GM23338 (cell line): ENCODE measurements at regions not wholly inside any gene's neighbourhood (a gene's known extent, or its start where the extent isn't known, plus 50 kb on each side); places are given as distances from the start of the nearest gene placed in this dataset.

Source experiments
- ATAC-seq: fragments of 200-7000 bp; cut with Tn5 transposase; 3 replicates; pipeline ENCODE4 v1.9.1; 2020
- DNase-seq: peaks from one replicate; pipeline ENCODE4 v3.0.0-alpha.2; 2015; ENCODE audit warnings: low spot score
- H2AFZ ChIP-seq: fragments of 200-600 bp; sonication (generic); 2 replicates; pipeline ENCODE4 v1.8.0; 2016; ENCODE audit warnings: antibody characterized with exemption, mild to moderate bottlenecking, moderate library complexity
- H3F3A ChIP-seq: fragments of 200-600 bp; sonication (generic); replicated peaks from 2 replicates; pipeline ENCODE4 v1.8.0; 2017; ENCODE audit warnings: antibody characterized with exemption, mixed run types, low read depth
- H3K27ac ChIP-seq: fragments of 200-600 bp; sonication (generic); 2 replicates; pipeline ENCODE4 v1.6.1; 2016; ENCODE audit warnings: low read depth
- H3K27me3 ChIP-seq: fragments of 200-600 bp; sonication (generic); 2 replicates; pipeline ENCODE4 v1.8.0; 2016; ENCODE audit warnings: mild to moderate bottlenecking, mixed run types, moderate library complexity; ENCODE audit not compliant: insufficient read depth
- H3K36me3 ChIP-seq: fragments of 200-600 bp; sonication (generic); 2 replicates; pipeline ENCODE4 v1.8.0; 2016; ENCODE audit warnings: mild to moderate bottlenecking; ENCODE audit not compliant: insufficient read depth
- H3K4me1 ChIP-seq: fragments of 200-600 bp; sonication (generic); 2 replicates; pipeline ENCODE4 v1.8.0; 2016; ENCODE audit warnings: mild to moderate bottlenecking, moderate library complexity; ENCODE audit not compliant: insufficient read depth
- H3K4me2 ChIP-seq: fragments of 200-600 bp; sonication (generic); 2 replicates; pipeline ENCODE4 v1.7.1; 2017; ENCODE audit warnings: mixed run types
- H3K4me3 ChIP-seq: fragments of 200-600 bp; sonication (generic); 2 replicates; pipeline ENCODE4 v1.6.1; 2016; ENCODE audit warnings: mixed run types
- H3K79me2 ChIP-seq: fragments of 200-600 bp; sonication (generic); replicated peaks from 2 replicates; pipeline ENCODE4 v1.8.0; 2017; ENCODE audit warnings: mild to moderate bottlenecking; ENCODE audit not compliant: insufficient read depth
- H3K9me2 ChIP-seq: fragments of 200-600 bp; sonication (generic); 2 replicates; pipeline ENCODE4 v1.8.0; 2017; ENCODE audit not compliant: insufficient read depth
- H4K20me1 ChIP-seq: fragments of 200-600 bp; sonication (generic); replicated peaks from 2 replicates; pipeline ENCODE4 v1.8.0; 2017; ENCODE audit warnings: mild to moderate bottlenecking; ENCODE audit not compliant: insufficient read depth
- H3K27ac Mint-ChIP-seq: 2 replicates; pipeline ENCODE4 v1.8.0; 2020; ENCODE audit warnings: inconsistent platforms, mild to moderate bottlenecking, moderate library complexity, mixed read lengths
- H3K27me3 Mint-ChIP-seq: 3 replicates; pipeline ENCODE4 v1.8.0; 2022; ENCODE audit warnings: low read depth, mild to moderate bottlenecking, moderate library complexity, mixed read lengths, inconsistent platforms; ENCODE audit not compliant: insufficient read depth, poor library complexity
- H3K36me3 Mint-ChIP-seq: 3 replicates; pipeline ENCODE4 v1.8.0; 2021; ENCODE audit warnings: low read depth, mild to moderate bottlenecking, inconsistent platforms, moderate library complexity, mixed read lengths
- H3K4me1 Mint-ChIP-seq: 3 replicates; pipeline ENCODE4 v1.8.0; 2020; ENCODE audit warnings: mild to moderate bottlenecking, inconsistent platforms, mixed read lengths
- H3K4me3 Mint-ChIP-seq: 3 replicates; pipeline ENCODE4 v1.8.0; 2021; ENCODE audit warnings: moderate library complexity, mild to moderate bottlenecking, inconsistent platforms, mixed read lengths
- H3K9me3 Mint-ChIP-seq: 3 replicates; pipeline ENCODE4 v1.8.0; 2020; ENCODE audit warnings: moderate library complexity, mild to moderate bottlenecking, inconsistent platforms, mixed read lengths
- CREB1 ChIP-seq: fragments of 250-450 bp; sonication (Bioruptor Pico); IDR thresholded peaks from 2 replicates; pipeline ENCODE4 v1.5.0; 2020; ENCODE audit warnings: low read depth, mild to moderate bottlenecking, moderate library complexity
- EZH2 ChIP-seq: fragments of 200-600 bp; sonication (generic); IDR thresholded peaks from one replicate; pipeline ENCODE4 v1.8.0; 2017; ENCODE audit warnings: antibody characterized with exemption, mild to moderate bottlenecking, low read depth; ENCODE audit not compliant: unreplicated experiment
- EZH2phosphoT487 ChIP-seq: fragments of 200-600 bp; sonication (generic); IDR thresholded peaks from one replicate; pipeline ENCODE4 v1.8.1; 2018; ENCODE audit warnings: antibody characterized with exemption; ENCODE audit not compliant: unreplicated experiment
- JUNB ChIP-seq: IDR thresholded peaks from one replicate; pipeline ENCODE4 v1.6.1; 2016; ENCODE audit warnings: antibody characterized with exemption; ENCODE audit not compliant: unreplicated experiment
- NANOG ChIP-seq: IDR thresholded peaks from 2 replicates; pipeline ENCODE4 v1.6.1; 2016; ENCODE audit warnings: antibody characterized with exemption, borderline replicate concordance
- POLR2AphosphoS5 ChIP-seq: IDR thresholded peaks from 2 replicates; pipeline ENCODE4 v1.6.1; 2016; ENCODE audit warnings: antibody characterized with exemption, low read depth
- STAT1 ChIP-seq: IDR thresholded peaks from one replicate; pipeline ENCODE4 v1.6.1; 2016; ENCODE audit warnings: antibody characterized with exemption; ENCODE audit not compliant: unreplicated experiment
- ZNF114 ChIP-seq: fragments of 250-450 bp; sonication (Bioruptor Pico); IDR thresholded peaks from 2 replicates; pipeline ENCODE4 v1.5.0; 2020; ENCODE audit warnings: mild to moderate bottlenecking, moderate library complexity
- ZNF331 ChIP-seq: fragments of 250-450 bp; sonication (Bioruptor Pico); IDR thresholded peaks from 2 replicates; pipeline ENCODE4 v1.5.0; 2020; ENCODE audit warnings: low read depth, mild to moderate bottlenecking, moderate library complexity
- TF ChIP-seq, protein P1 (sequence below): IDR thresholded peaks from 2 replicates; pipeline ENCODE4 v1.6.1; 2016; ENCODE audit warnings: antibody characterized with exemption
- TF ChIP-seq, protein P2 (sequence below): fragments of 250-450 bp; sonication (Bioruptor Pico); IDR thresholded peaks from 2 replicates; pipeline ENCODE4 v1.5.0; 2020; ENCODE audit warnings: mild to moderate bottlenecking, moderate library complexity
- TF ChIP-seq, protein P3 (sequence below): IDR thresholded peaks from one replicate; pipeline ENCODE4 v1.6.1; 2018; ENCODE audit warnings: antibody characterized with exemption; ENCODE audit not compliant: unreplicated experiment
- TF ChIP-seq, protein P4 (sequence below), 2 experiments: fragments of 200-600 bp in 1 of 2; sonication (generic) in 1 of 2; conservative IDR thresholded peaks; 2 replicates each; pipeline versions ENCODE4 v1.5.1 to v1.6.1; 2016 to 2017; ENCODE audit warnings: antibody characterized with exemption in 2 of 2, low read depth in 2 of 2, mild to moderate bottlenecking in 2 of 2, moderate library complexity in 1 of 2

DNA sequence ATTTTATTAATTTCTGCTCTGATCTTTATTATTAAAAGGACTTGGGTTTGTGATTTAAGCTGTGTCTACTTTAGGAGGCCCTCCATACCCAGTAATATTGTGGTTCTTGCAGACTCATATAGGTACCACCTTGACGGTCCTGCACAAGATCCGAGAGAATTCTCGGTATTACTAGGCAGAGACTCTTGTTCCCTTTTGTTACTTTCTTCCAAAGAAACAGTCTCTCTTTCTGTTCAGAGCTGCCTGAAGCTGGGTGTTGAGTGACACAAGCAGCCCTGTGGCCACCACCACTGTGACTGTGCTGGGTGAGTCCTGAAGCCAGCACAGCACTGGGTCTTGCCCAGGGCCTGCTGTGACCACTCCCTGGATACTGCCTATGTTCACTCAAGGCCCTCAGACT is 666.6 kb downstream of the SEMA5A start:
- Mint-ChIP-seq H3K4me1 (peaks cover 11% of the 10 kb centered on the region), H3K9me3 (peaks cover 3% of the 10 kb centered on the region; the same call in 2 of the 3 replicates), H3K4me3 (no peak overlapping the region), H3K27ac (no peak overlapping the region), H3K36me3 (no peaks in the 10 kb centered on the region), H3K27me3 (no peaks in the 10 kb centered on the region)
- TF ChIP-seq, protein P1, sequence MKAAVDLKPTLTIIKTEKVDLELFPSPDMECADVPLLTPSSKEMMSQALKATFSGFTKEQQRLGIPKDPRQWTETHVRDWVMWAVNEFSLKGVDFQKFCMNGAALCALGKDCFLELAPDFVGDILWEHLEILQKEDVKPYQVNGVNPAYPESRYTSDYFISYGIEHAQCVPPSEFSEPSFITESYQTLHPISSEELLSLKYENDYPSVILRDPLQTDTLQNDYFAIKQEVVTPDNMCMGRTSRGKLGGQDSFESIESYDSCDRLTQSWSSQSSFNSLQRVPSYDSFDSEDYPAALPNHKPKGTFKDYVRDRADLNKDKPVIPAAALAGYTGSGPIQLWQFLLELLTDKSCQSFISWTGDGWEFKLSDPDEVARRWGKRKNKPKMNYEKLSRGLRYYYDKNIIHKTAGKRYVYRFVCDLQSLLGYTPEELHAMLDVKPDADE: no peak
- TF ChIP-seq JUNB: no peak
- TF ChIP-seq CREB1 (CRISPR knock-in tag): no peak
- TF ChIP-seq, protein P2, sequence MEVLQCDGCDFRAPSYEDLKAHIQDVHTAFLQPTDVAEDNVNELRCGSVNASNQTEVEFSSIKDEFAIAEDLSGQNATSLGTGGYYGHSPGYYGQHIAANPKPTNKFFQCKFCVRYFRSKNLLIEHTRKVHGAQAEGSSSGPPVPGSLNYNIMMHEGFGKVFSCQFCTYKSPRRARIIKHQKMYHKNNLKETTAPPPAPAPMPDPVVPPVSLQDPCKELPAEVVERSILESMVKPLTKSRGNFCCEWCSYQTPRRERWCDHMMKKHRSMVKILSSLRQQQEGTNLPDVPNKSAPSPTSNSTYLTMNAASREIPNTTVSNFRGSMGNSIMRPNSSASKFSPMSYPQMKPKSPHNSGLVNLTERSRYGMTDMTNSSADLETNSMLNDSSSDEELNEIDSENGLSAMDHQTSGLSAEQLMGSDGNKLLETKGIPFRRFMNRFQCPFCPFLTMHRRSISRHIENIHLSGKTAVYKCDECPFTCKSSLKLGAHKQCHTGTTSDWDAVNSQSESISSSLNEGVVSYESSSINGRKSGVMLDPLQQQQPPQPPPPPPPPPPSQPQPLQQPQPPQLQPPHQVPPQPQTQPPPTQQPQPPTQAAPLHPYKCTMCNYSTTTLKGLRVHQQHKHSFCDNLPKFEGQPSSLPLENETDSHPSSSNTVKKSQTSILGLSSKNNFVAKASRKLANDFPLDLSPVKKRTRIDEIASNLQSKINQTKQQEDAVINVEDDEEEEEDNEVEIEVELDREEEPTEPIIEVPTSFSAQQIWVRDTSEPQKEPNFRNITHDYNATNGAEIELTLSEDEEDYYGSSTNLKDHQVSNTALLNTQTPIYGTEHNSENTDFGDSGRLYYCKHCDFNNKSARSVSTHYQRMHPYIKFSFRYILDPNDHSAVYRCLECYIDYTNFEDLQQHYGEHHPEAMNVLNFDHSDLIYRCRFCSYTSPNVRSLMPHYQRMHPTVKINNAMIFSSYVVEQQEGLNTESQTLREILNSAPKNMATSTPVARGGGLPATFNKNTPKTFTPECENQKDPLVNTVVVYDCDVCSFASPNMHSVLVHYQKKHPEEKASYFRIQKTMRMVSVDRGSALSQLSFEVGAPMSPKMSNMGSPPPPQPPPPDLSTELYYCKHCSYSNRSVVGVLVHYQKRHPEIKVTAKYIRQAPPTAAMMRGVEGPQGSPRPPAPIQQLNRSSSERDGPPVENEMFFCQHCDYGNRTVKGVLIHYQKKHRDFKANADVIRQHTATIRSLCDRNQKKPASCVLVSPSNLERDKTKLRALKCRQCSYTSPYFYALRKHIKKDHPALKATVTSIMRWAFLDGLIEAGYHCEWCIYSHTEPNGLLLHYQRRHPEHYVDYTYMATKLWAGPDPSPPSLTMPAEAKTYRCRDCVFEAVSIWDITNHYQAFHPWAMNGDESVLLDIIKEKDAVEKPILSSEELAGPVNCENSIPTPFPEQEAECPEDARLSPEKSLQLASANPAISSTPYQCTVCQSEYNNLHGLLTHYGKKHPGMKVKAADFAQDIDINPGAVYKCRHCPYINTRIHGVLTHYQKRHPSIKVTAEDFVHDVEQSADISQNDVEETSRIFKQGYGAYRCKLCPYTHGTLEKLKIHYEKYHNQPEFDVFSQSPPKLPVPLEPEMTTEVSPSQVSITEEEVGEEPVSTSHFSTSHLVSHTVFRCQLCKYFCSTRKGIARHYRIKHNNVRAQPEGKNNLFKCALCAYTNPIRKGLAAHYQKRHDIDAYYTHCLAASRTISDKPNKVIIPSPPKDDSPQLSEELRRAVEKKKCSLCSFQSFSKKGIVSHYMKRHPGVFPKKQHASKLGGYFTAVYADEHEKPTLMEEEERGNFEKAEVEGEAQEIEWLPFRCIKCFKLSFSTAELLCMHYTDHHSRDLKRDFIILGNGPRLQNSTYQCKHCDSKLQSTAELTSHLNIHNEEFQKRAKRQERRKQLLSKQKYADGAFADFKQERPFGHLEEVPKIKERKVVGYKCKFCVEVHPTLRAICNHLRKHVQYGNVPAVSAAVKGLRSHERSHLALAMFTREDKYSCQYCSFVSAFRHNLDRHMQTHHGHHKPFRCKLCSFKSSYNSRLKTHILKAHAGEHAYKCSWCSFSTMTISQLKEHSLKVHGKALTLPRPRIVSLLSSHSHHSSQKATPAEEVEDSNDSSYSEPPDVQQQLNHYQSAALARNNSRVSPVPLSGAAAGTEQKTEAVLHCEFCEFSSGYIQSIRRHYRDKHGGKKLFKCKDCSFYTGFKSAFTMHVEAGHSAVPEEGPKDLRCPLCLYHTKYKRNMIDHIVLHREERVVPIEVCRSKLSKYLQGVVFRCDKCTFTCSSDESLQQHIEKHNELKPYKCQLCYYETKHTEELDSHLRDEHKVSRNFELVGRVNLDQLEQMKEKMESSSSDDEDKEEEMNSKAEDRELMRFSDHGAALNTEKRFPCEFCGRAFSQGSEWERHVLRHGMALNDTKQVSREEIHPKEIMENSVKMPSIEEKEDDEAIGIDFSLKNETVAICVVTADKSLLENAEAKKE (CRISPR knock-in tag): no peak
- TF ChIP-seq POLR2AphosphoS5: no peak
- TF ChIP-seq ZNF331 (CRISPR knock-in tag): no peak
- TF ChIP-seq ZNF114 (CRISPR knock-in tag): no peak
- TF ChIP-seq STAT1: no peak
- TF ChIP-seq, protein P3, sequence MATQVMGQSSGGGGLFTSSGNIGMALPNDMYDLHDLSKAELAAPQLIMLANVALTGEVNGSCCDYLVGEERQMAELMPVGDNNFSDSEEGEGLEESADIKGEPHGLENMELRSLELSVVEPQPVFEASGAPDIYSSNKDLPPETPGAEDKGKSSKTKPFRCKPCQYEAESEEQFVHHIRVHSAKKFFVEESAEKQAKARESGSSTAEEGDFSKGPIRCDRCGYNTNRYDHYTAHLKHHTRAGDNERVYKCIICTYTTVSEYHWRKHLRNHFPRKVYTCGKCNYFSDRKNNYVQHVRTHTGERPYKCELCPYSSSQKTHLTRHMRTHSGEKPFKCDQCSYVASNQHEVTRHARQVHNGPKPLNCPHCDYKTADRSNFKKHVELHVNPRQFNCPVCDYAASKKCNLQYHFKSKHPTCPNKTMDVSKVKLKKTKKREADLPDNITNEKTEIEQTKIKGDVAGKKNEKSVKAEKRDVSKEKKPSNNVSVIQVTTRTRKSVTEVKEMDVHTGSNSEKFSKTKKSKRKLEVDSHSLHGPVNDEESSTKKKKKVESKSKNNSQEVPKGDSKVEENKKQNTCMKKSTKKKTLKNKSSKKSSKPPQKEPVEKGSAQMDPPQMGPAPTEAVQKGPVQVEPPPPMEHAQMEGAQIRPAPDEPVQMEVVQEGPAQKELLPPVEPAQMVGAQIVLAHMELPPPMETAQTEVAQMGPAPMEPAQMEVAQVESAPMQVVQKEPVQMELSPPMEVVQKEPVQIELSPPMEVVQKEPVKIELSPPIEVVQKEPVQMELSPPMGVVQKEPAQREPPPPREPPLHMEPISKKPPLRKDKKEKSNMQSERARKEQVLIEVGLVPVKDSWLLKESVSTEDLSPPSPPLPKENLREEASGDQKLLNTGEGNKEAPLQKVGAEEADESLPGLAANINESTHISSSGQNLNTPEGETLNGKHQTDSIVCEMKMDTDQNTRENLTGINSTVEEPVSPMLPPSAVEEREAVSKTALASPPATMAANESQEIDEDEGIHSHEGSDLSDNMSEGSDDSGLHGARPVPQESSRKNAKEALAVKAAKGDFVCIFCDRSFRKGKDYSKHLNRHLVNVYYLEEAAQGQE: no peak
- no peak for TF ChIP-seq NANOG
- TF ChIP-seq EZH2phosphoT487: no peak
- TF ChIP-seq EZH2: no peak
- TF ChIP-seq, protein P4, sequence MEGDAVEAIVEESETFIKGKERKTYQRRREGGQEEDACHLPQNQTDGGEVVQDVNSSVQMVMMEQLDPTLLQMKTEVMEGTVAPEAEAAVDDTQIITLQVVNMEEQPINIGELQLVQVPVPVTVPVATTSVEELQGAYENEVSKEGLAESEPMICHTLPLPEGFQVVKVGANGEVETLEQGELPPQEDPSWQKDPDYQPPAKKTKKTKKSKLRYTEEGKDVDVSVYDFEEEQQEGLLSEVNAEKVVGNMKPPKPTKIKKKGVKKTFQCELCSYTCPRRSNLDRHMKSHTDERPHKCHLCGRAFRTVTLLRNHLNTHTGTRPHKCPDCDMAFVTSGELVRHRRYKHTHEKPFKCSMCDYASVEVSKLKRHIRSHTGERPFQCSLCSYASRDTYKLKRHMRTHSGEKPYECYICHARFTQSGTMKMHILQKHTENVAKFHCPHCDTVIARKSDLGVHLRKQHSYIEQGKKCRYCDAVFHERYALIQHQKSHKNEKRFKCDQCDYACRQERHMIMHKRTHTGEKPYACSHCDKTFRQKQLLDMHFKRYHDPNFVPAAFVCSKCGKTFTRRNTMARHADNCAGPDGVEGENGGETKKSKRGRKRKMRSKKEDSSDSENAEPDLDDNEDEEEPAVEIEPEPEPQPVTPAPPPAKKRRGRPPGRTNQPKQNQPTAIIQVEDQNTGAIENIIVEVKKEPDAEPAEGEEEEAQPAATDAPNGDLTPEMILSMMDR (conservative IDR thresholded peaks at IDR 0.05; ENCODE audit: low read depth in 2 of 2): no peak
- no peak overlapping the region for H2AFZ ChIP-seq
- H3K4me2 ChIP-seq: no peak overlapping the region
- H3K27ac ChIP-seq: no peak overlapping the region
- peaks cover 20% of the 10 kb centered on the region; the same call in 1 of the 2 replicates for H3K9me2 ChIP-seq
- no peaks in the 10 kb centered on the region for H3K79me2 ChIP-seq
- no peak for DNase-seq
- H3K27me3 ChIP-seq: no peaks in the 10 kb centered on the region
- H3K4me1 ChIP-seq: peaks cover 10% of the 10 kb centered on the region
- no peak for ATAC-seq
- H3K36me3 ChIP-seq: no peaks in the 10 kb centered on the region
- H3K4me3 ChIP-seq: no peak overlapping the region
- H4K20me1 ChIP-seq: no peaks in the 10 kb centered on the region
- H3F3A ChIP-seq: no peaks in the 10 kb centered on the region
